Neural progenitor cell (in vitro differentiated cells): ENCODE measurements at regions not wholly inside any gene's neighbourhood (a gene's known extent, or its start where the extent isn't known, plus 50 kb on each side); places are given as distances from the start of the nearest gene placed in this dataset.

Experiments
- DNase-seq: peaks from one replicate; pipeline ENCODE4 v3.0.0-alpha.2; 2016; ENCODE audit warnings: low spot score
- H2AFZ ChIP-seq: fragments of 200-600 bp; sonication (generic); replicated peaks from 2 replicates; pipeline ENCODE4 v1.6.1; 2016; ENCODE audit warnings: antibody characterized with exemption
- H3F3A ChIP-seq: fragments of 200-600 bp; sonication (generic); 2 replicates; pipeline ENCODE4 v1.6.1; 2016; ENCODE audit warnings: antibody characterized with exemption, low read depth
- H3K27ac ChIP-seq: fragments of 200-600 bp; sonication (generic); 2 replicates; pipeline ENCODE4 v1.5.1; 2016; ENCODE audit warnings: mild to moderate bottlenecking
- H3K27me3 ChIP-seq: fragments of 200-600 bp; sonication (generic); 2 replicates; pipeline ENCODE4 v1.6.1; 2016; ENCODE audit warnings: mild to moderate bottlenecking, moderate library complexity
- H3K36me3 ChIP-seq: fragments of 200-600 bp; sonication (generic); 2 replicates; pipeline ENCODE4 v1.5.1; 2016
- H3K4me1 ChIP-seq: fragments of 200-600 bp; sonication (generic); 2 replicates; pipeline ENCODE4 v1.6.1; 2016; ENCODE audit warnings: mixed run types
- H3K4me2 ChIP-seq: fragments of 200-600 bp; sonication (generic); 2 replicates; pipeline ENCODE4 v1.6.1; 2016
- H3K4me3 ChIP-seq: fragments of 200-600 bp; sonication (generic); 2 replicates; pipeline ENCODE4 v1.5.1; 2016
- H3K79me2 ChIP-seq: fragments of 200-600 bp; sonication (generic); 2 replicates; pipeline ENCODE4 v1.6.1; 2016; ENCODE audit warnings: low read depth
- H3K9ac ChIP-seq: fragments of 200-600 bp; sonication (generic); 2 replicates; pipeline ENCODE4 v1.6.1; 2016
- H3K9me3 ChIP-seq: fragments of 200-600 bp; sonication (generic); 2 replicates; pipeline ENCODE4 v1.5.1; 2016; ENCODE audit warnings: low read depth
- H4K20me1 ChIP-seq: fragments of 200-600 bp; sonication (generic); 2 replicates; pipeline ENCODE4 v1.6.1; 2016; ENCODE audit warnings: low read depth
- H3K27ac Mint-ChIP-seq: 3 replicates; pipeline ENCODE4 v1.8.0; 2021; ENCODE audit warnings: mixed read lengths
- H3K27me3 Mint-ChIP-seq: 2 replicates; pipeline ENCODE4 v1.8.0; 2022; ENCODE audit warnings: low read depth, mild to moderate bottlenecking, inconsistent platforms, moderate library complexity, mixed read lengths; ENCODE audit not compliant: insufficient read depth
- H3K36me3 Mint-ChIP-seq: 3 replicates; pipeline ENCODE4 v1.8.0; 2021; ENCODE audit warnings: mixed read lengths
- H3K4me1 Mint-ChIP-seq: 3 replicates; pipeline ENCODE4 v1.8.0; 2021; ENCODE audit warnings: mixed read lengths
- H3K4me3 Mint-ChIP-seq: 3 replicates; pipeline ENCODE4 v1.8.0; 2021; ENCODE audit warnings: mild to moderate bottlenecking, moderate library complexity, mixed read lengths
- H3K9me3 Mint-ChIP-seq: 3 replicates; pipeline ENCODE4 v1.8.0; 2020; ENCODE audit warnings: mixed read lengths
- EZH2 ChIP-seq: fragments of 200-600 bp; sonication (generic); IDR thresholded peaks from 2 replicates; pipeline ENCODE4 v1.6.1; 2017; ENCODE audit warnings: antibody characterized with exemption, mild to moderate bottlenecking, moderate library complexity
- EZH2phosphoT487 ChIP-seq: fragments of 200-600 bp; sonication (generic); IDR thresholded peaks from 2 replicates; pipeline ENCODE4 v1.6.1; 2017; ENCODE audit warnings: antibody characterized with exemption
- TF ChIP-seq, protein P1 (sequence below): fragments of 200-600 bp; sonication (generic); IDR thresholded peaks from 2 replicates; pipeline ENCODE4 v1.5.1; 2017; ENCODE audit warnings: antibody characterized with exemption, mild to moderate bottlenecking

DNA sequence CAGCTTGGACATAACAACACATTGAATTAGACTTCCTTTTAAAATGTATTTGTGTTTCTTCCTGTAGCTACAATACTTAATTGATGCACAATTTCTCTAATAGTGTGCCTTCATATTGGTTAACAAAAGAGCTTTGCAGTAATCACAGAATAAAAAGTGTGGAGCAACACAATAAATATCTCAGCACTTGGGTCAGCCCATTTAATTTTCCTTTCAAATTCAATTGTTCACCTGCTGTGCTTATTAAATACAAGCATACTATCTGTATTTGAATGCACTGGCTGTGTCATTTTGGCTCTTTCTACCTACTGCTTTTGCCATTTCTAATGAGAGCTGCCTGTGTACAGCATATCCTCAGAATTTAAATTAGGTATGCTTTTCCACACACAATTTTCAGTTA, 1641.3 kb upstream of the SLC39A10 start:
- H3K4me3 Mint-ChIP-seq, result no peak overlapping the region
- H3K36me3 Mint-ChIP-seq, result no peaks in the 10 kb centered on the region
- Histone ChIP-seq H3K4me3 (no peak overlapping the region), H3K9me3 (no peaks in the 10 kb centered on the region), H3K4me2 (no peak overlapping the region), H3K4me1 (no peaks in the 10 kb centered on the region), H3K27ac (no peak overlapping the region), H2AFZ (no peak overlapping the region), H3K36me3 (no peaks in the 10 kb centered on the region), H4K20me1 (no peaks in the 10 kb centered on the region), H3K27me3 (no peaks in the 10 kb centered on the region), H3F3A (no peaks in the 10 kb centered on the region), H3K9ac (no peak overlapping the region), H3K79me2 (no peaks in the 10 kb centered on the region)
- DNase-seq, result no peak
- TF ChIP-seq, protein P1, sequence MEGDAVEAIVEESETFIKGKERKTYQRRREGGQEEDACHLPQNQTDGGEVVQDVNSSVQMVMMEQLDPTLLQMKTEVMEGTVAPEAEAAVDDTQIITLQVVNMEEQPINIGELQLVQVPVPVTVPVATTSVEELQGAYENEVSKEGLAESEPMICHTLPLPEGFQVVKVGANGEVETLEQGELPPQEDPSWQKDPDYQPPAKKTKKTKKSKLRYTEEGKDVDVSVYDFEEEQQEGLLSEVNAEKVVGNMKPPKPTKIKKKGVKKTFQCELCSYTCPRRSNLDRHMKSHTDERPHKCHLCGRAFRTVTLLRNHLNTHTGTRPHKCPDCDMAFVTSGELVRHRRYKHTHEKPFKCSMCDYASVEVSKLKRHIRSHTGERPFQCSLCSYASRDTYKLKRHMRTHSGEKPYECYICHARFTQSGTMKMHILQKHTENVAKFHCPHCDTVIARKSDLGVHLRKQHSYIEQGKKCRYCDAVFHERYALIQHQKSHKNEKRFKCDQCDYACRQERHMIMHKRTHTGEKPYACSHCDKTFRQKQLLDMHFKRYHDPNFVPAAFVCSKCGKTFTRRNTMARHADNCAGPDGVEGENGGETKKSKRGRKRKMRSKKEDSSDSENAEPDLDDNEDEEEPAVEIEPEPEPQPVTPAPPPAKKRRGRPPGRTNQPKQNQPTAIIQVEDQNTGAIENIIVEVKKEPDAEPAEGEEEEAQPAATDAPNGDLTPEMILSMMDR, result no peak
- TF ChIP-seq EZH2phosphoT487 (no peak), EZH2 (no peak)
- peaks cover 5% of the 10 kb centered on the region for H3K9me3 Mint-ChIP-seq
- peaks cover 10% of the 10 kb centered on the region for H3K4me1 Mint-ChIP-seq
- H3K27ac Mint-ChIP-seq, result no peak overlapping the region
- H3K27me3 Mint-ChIP-seq, result peaks cover 3% of the 10 kb centered on the region

DNA sequence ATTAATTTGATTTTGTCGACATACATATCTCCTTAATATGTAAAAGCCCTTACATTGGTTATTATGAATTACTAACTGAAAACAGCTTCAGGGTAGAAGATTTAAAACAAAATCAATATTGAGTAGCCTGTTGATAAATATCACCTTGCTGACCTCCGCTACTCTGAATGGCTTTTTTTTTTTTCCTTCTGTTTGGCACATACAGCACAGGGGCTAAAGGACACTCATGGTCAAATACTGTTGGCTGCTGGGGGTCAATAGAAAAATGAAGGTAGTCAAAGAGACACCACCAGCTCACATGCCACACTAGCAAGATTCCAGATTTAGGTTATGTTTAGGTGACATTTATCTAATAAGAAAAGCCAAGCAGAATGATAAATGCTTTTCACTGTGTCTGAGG, 1642.4 kb upstream of the SLC39A10 start:
- no peak overlapping the region for H3K9ac ChIP-seq
- no peak overlapping the region for H3K27ac ChIP-seq
- H3K4me1 Mint-ChIP-seq, result peaks cover 10% of the 10 kb centered on the region
- no peak overlapping the region for H3K27ac Mint-ChIP-seq
- peaks cover 5% of the 10 kb centered on the region for H3K9me3 Mint-ChIP-seq
- H2AFZ ChIP-seq, result no peak overlapping the region
- H3K36me3 Mint-ChIP-seq, result peaks cover under 1% of the 10 kb centered on the region
- no peaks in the 10 kb centered on the region for H3K36me3 ChIP-seq
- peaks cover 2% of the 10 kb centered on the region for H3K27me3 Mint-ChIP-seq
- H3F3A ChIP-seq, result no peaks in the 10 kb centered on the region
- TF ChIP-seq, protein P1, result no peak
- TF ChIP-seq EZH2phosphoT487, result no peak
- no peak for TF ChIP-seq EZH2
- H3K4me3 ChIP-seq, result no peak overlapping the region
- H3K4me1 ChIP-seq, result no peaks in the 10 kb centered on the region
- H3K9me3 ChIP-seq, result no peaks in the 10 kb centered on the region
- H3K4me3 Mint-ChIP-seq, result no peak overlapping the region
- DNase-seq, result no peak
- no peaks in the 10 kb centered on the region for H4K20me1 ChIP-seq
- H3K4me2 ChIP-seq, result no peak overlapping the region
- no peaks in the 10 kb centered on the region for H3K27me3 ChIP-seq
- no peaks in the 10 kb centered on the region for H3K79me2 ChIP-seq

GRCh38 chr2:194004590-194005206, 1652.3 kb upstream of the SLC39A10 start:
- H3K9me3 Mint-ChIP-seq, result peaks cover 23% of the 10 kb centered on the region
- Histone ChIP-seq H2AFZ (no peak overlapping the region), H3K36me3 (no peaks in the 10 kb centered on the region), H3K27me3 (no peaks in the 10 kb centered on the region), H3K9me3 (no peaks in the 10 kb centered on the region), H3K9ac (no peak overlapping the region), H3K79me2 (no peaks in the 10 kb centered on the region), H3K4me3 (no peak overlapping the region), H3K4me1 (no peaks in the 10 kb centered on the region), H3F3A (no peaks in the 10 kb centered on the region), H4K20me1 (no peaks in the 10 kb centered on the region), H3K27ac (no peak overlapping the region), H3K4me2 (no peak overlapping the region)
- peaks cover 4% of the 10 kb centered on the region for H3K36me3 Mint-ChIP-seq
- TF ChIP-seq, protein P1, result no peak
- no peak for TF ChIP-seq EZH2phosphoT487
- TF ChIP-seq EZH2, result no peak
- no peak for DNase-seq
- H3K4me3 Mint-ChIP-seq, result no peak overlapping the region
- no peak overlapping the region for H3K27ac Mint-ChIP-seq
- H3K4me1 Mint-ChIP-seq, result no peaks in the 10 kb centered on the region
- H3K27me3 Mint-ChIP-seq, result peaks cover 2% of the 10 kb centered on the region
